Loucy (cell line): ENCODE measurements at regions not wholly inside any gene's neighbourhood (a gene's known extent, or its start where the extent isn't known, plus 50 kb on each side); places are given as distances from the start of the nearest gene placed in this dataset.

Experiments
- CTCF ChIP-seq: fragments of 200-600 bp; sonication (generic); conservative IDR thresholded peaks from 2 replicates; pipeline ENCODE4 v1.5.1; 2014; ENCODE audit warnings: mild to moderate bottlenecking, antibody characterized with exemption, low read length
- EZH2phosphoT487 ChIP-seq: fragments of 200-600 bp; IDR thresholded peaks from 2 replicates; pipeline ENCODE4 v1.6.1; 2018; ENCODE audit warnings: antibody characterized with exemption, mild to moderate bottlenecking, moderate library complexity, borderline replicate concordance

DNA sequence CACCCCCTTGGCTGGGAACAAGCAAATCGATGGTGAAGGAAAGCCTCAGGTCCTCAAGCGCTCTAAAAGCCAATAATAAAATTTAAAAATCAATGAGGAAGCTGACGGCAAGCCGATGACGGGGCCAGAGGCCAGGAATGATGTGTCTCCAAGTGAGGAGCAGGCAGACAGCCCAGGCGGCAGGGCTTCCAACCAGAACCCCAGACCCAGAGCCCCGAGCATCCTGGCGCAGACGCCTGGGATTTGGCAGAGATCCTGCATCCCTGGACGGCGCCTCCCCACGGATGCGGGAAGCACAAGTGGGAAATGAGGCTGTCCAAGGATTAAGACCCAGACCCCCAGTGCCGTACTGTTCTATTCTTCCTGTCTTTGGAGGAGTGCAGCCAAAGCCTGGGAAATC is 123.0 kb upstream of the PROK2 start:
- no peak for TF ChIP-seq CTCF
- no peak for TF ChIP-seq EZH2phosphoT487
